Effector memory CD4-positive, alpha-beta T cell (primary cell): ENCODE measurements at regions not wholly inside any gene's neighbourhood (a gene's known extent, or its start where the extent isn't known, plus 50 kb on each side); places are given as distances from the start of the nearest gene placed in this dataset.

Experiments
- DNase-seq, 3 donors: peaks; one replicate each; pipeline ENCODE4 v3.0.0-alpha.2; 2020
- H3K27ac ChIP-seq: 2 replicates; pipeline ENCODE4 v1.7.0; 2013; ENCODE audit warnings: mild to moderate bottlenecking, low read length, moderate library complexity; ENCODE audit not compliant: insufficient read depth, poor library complexity, severe bottlenecking
- H3K27me3 ChIP-seq: replicated peaks from 2 replicates; pipeline ENCODE4 v1.7.0; 2013; ENCODE audit warnings: mild to moderate bottlenecking, low read length; ENCODE audit not compliant: insufficient read depth, control insufficient read depth, poor library complexity, severe bottlenecking
- H3K36me3 ChIP-seq: 2 replicates; pipeline ENCODE4 v1.7.0; 2013; ENCODE audit warnings: mild to moderate bottlenecking, low read length, moderate library complexity; ENCODE audit not compliant: control insufficient read depth, insufficient read depth
- H3K4me1 ChIP-seq: 2 replicates; pipeline ENCODE4 v1.7.0; 2013; ENCODE audit warnings: low read length, mild to moderate bottlenecking; ENCODE audit not compliant: control insufficient read depth, insufficient read depth, poor library complexity, severe bottlenecking
- H3K4me3 ChIP-seq: 2 replicates; pipeline ENCODE4 v1.7.0; 2013; ENCODE audit warnings: low read length, low read depth, mild to moderate bottlenecking; ENCODE audit not compliant: insufficient read depth, poor library complexity, severe bottlenecking
- H3K9me3 ChIP-seq: 2 replicates; pipeline ENCODE4 v1.7.0; 2013; ENCODE audit warnings: mild to moderate bottlenecking, low read length, moderate library complexity; ENCODE audit not compliant: control insufficient read depth

DNA sequence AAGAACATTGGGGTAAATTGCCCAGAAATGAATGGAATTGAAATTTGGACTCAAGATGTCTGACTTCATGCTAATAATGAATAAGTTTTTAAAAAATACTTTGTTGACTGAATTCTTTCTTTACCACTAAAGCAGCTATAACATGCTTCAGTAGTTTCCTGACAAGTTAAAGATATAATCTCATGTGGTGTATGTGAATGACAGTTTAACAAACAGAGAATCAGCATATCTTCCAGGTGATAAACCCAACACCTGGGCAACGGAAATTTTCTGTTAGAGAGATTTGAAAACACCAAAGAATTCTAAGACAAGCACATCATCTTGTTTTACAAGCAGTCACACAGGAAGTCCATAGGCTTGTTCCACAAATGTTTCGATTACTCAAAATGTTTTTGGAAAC lies 372.6 kb upstream of the VRK2 start:
- no peak overlapping the region for H3K27ac ChIP-seq
- no peaks in the 10 kb centered on the region for H3K36me3 ChIP-seq
- no peaks in the 10 kb centered on the region for H3K9me3 ChIP-seq
- H3K27me3 ChIP-seq, result no peaks in the 10 kb centered on the region
- no peak overlapping the region for H3K4me3 ChIP-seq
- DNase-seq, result no peak
- no peaks in the 10 kb centered on the region for H3K4me1 ChIP-seq

DNA sequence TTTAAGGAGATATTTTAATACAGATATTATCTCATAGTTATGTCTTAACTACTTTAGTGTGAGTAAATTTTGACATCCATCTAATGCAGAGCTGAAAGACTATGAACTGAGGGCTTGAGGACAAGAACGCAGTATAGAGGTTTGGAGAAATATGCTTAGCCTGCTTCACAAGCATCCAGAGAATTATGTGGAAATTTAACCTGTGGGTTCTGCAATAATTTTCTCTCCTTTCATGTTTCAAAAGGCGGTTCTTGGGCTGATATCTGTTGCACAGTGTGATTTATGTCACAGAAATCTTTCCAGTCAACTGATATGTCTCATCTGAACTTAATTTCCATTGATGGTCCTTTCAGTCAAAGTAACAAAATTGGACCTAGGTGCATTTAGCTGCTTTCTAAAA lies 371.9 kb upstream of the VRK2 start:
- no peak overlapping the region for H3K27ac ChIP-seq
- no peaks in the 10 kb centered on the region for H3K27me3 ChIP-seq
- DNase-seq, result no peak
- H3K4me1 ChIP-seq, result no peaks in the 10 kb centered on the region
- H3K4me3 ChIP-seq, result no peak overlapping the region
- H3K36me3 ChIP-seq, result no peaks in the 10 kb centered on the region
- H3K9me3 ChIP-seq, result no peaks in the 10 kb centered on the region

DNA sequence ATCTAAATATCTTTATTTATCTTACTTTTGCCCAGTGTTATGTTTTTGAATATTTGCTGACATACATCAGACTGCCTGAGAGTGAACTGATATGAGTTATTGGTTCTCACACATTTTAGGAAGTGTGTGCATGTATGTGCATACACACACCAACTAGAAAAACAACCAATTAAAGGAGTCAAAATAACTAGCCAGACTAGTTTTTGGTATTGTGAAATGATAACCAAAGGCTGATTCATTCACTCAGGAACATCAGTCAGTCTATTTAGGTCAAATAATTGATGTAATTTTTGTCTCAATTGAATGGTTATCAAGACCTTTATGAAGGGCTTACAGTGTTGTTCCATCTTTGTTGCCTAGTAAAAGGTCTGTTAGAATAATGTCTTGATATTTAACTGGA lies 369.3 kb upstream of the VRK2 start:
- Histone ChIP-seq H3K27me3 (no peaks in the 10 kb centered on the region), H3K27ac (no peak overlapping the region), H3K4me1 (no peaks in the 10 kb centered on the region), H3K36me3 (no peaks in the 10 kb centered on the region), H3K4me3 (no peak overlapping the region), H3K9me3 (no peaks in the 10 kb centered on the region)
- no peak for DNase-seq

DNA sequence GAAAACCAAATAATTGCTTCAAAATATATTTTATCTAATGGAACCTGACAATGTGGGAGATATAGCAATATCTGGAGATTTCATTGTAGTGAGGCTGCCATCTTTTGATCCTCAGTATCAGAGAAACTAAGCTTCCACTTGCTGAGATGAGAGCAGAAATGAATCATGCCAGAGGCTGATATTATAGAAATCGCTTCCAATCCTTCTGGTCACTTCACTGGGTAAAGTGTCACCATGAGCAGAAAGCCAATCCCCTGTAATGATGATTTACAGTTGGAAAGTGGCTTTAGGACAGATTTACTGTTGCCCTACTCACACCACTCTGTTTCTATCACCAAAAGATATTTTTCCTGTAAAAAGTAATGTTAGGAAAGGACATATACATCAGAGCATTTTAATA lies 365.0 kb upstream of the VRK2 start:
- Histone ChIP-seq H3K4me3 (no peak overlapping the region), H3K36me3 (no peaks in the 10 kb centered on the region), H3K9me3 (no peaks in the 10 kb centered on the region), H3K27me3 (no peaks in the 10 kb centered on the region), H3K27ac (no peak overlapping the region), H3K4me1 (no peaks in the 10 kb centered on the region)
- DNase-seq, result no peak

DNA sequence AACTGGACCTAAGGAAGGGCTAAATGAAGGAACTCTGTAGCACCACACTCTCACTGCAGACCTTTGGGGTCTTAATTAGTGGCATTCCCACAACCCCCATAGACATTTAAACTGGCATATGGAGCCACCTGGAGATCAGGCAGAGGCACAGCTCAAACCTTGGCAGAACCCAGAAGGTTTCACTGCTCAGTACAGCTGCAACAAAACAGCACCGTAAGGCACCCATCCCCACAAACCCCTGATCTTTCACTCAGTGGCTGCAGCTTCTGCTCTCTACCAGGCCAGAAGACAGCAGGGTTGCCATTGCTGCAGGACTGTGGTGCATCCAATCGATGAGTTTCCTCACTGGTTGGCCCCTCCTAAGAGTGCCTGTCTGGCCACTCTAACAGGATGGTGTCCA lies 361.6 kb upstream of the VRK2 start:
- H3K27ac ChIP-seq, result no peak overlapping the region

DNA sequence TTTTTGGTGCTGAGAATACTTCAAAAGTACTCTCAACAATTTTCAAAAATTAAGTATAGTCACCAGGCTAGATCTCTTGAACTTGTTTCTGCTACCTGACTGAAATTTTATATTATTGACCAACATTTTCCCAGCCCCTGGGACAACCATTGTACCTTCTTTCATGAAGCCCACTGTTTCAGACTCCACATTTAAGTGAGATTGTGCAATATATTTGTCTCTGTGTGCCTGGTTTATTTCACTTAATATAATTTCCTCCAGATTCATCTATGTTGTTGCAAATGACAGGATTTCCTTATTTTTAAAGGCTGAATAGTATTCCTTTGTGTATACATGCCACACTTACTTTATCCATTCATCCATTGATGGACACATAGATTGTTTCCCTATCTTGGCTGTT lies 354.2 kb upstream of the VRK2 start:
- H3K27ac ChIP-seq, result no peak overlapping the region
- no peaks in the 10 kb centered on the region for H3K36me3 ChIP-seq
- H3K4me3 ChIP-seq, result no peak overlapping the region
- no peaks in the 10 kb centered on the region for H3K4me1 ChIP-seq
- DNase-seq, result no peak
- H3K27me3 ChIP-seq, result no peaks in the 10 kb centered on the region
- no peaks in the 10 kb centered on the region for H3K9me3 ChIP-seq

More for the DNA sequence above, 361.6 kb upstream of the VRK2 start:
- Histone ChIP-seq H3K9me3 (no peaks in the 10 kb centered on the region), H3K27me3 (no peaks in the 10 kb centered on the region), H3K36me3 (no peaks in the 10 kb centered on the region), H3K4me3 (no peak overlapping the region), H3K4me1 (no peaks in the 10 kb centered on the region)
- no peak for DNase-seq

DNA sequence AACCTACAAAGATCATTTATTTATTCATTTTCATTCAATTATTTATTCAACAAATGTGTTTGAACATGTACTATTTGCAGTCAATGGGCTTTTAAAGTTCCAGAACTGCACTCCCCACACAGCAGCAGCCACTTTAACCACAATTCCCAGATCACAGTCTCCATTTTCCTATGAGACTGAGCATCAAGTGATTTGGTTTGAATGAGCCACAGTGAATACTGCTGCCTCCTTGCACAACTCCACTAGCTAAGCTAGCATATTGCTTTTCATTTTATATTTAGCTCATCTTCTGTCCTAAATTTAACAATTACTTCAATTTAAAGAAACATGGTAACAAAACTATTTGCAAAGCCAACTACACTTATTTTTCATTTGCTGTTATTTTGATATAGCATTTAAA lies 353.4 kb upstream of the VRK2 start:
- Histone ChIP-seq H3K4me1 (no peaks in the 10 kb centered on the region), H3K27me3 (no peaks in the 10 kb centered on the region), H3K4me3 (no peak overlapping the region), H3K9me3 (no peaks in the 10 kb centered on the region), H3K27ac (no peak overlapping the region), H3K36me3 (no peaks in the 10 kb centered on the region)
- no peak for DNase-seq

DNA sequence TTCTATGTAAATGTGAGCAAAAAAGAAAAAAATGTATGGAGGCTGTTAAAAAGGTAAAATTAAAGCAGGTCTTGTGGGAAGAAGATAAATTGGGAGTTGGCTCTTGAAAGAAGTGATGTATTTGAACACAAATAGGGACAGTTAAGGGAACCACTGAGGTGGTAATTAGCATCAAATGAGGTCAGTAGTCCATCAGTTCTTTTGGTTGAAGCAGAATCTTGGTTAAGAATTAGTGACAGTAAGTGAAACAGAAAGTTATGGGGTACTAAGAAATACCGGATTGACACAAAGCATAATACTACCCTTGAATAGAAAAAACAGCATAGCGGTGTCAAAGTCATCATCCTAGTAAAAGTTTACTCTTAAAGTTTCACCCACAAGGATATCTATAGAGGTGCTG lies 352.6 kb upstream of the VRK2 start:
- Histone ChIP-seq H3K4me1 (no peaks in the 10 kb centered on the region), H3K4me3 (no peak overlapping the region), H3K27ac (no peak overlapping the region), H3K36me3 (no peaks in the 10 kb centered on the region), H3K27me3 (no peaks in the 10 kb centered on the region), H3K9me3 (no peaks in the 10 kb centered on the region)
- DNase-seq, result no peak

DNA sequence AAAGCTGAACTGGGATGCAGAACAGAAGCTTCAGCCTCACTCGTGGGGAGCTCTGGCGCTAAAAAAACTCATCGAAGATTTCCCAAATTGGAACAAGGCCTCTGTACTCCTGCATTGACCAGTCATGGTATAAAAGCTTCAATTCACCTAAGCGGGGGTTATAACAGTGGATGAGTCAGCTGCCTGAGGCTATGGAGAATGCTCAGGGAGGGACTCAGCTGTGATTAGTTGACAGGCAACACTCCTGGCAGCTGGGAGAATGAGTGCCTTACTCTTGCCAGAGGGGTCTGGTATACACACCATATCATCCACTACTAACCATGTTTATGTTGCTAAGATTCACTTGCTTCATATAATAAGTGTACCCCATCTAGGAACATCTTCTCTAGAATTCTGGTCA lies 350.6 kb upstream of the VRK2 start:
- Histone ChIP-seq H3K27ac (no peak overlapping the region), H3K36me3 (no peaks in the 10 kb centered on the region), H3K27me3 (no peaks in the 10 kb centered on the region), H3K9me3 (no peaks in the 10 kb centered on the region), H3K4me3 (no peak overlapping the region), H3K4me1 (no peaks in the 10 kb centered on the region)
- no peak for DNase-seq

DNA sequence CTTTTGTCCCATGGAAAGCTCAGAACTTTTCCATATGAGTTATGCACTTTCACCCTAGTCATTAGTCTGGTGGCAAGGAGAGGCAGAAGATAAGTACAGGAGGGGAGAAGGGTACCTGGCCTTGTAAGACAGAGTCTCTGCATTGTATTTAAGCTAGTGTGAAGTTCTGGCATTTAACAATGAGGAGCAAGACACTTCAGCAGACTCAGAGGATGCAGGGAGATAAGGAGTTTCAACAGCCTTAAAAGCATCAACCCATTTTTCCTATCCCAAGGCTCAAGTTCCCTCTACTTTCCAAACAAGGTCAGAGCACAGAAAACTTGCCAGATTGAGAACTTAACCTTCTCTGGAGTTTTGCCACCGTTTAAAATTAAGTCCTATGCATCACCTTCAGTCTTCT lies 348.2 kb upstream of the VRK2 start:
- Histone ChIP-seq H3K4me3 (no peak overlapping the region), H3K27me3 (no peaks in the 10 kb centered on the region), H3K9me3 (no peaks in the 10 kb centered on the region), H3K36me3 (no peaks in the 10 kb centered on the region), H3K4me1 (no peaks in the 10 kb centered on the region), H3K27ac (no peak overlapping the region)
- DNase-seq, result no peak

DNA sequence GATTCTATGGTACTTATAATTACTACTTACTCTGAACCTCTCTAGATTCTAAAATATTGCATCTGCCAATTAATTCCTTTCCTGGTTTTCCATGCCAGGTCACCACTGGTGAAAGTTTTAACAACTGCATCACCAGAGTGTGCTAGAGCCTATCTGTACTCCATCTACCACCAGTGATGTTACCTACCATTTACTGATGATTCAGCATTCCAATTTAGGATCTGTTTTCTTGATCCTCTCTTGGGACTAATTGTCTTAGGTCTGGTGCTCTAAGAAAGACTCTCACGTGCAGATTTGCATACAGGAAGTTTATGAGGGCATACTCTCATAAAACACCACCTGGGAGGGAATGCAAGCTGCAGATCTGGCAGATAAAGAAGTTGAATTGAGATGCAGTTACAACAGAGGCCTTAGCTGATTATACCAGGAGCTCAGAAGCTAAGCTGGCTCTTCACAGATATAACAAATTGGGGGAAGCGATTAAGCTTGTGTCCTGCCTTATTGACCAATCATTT lies 347.6 kb upstream of the VRK2 start:
- Histone ChIP-seq H3K36me3 (no peaks in the 10 kb centered on the region), H3K4me1 (no peaks in the 10 kb centered on the region), H3K27me3 (no peaks in the 10 kb centered on the region), H3K4me3 (no peak overlapping the region), H3K27ac (no peak overlapping the region), H3K9me3 (no peaks in the 10 kb centered on the region)
- no peak for DNase-seq
